GM12878 (cell line): ENCODE measurements at regions not wholly inside any gene's neighbourhood (a gene's known extent, or its start where the extent isn't known, plus 50 kb on each side); places are given as distances from the start of the nearest gene placed in this dataset.

Source experiments
- MXI1 ChIP-seq: fragments of 150-350 bp; IDR thresholded peaks from 2 replicates; pipeline ENCODE4 v1.6.1; 2011; ENCODE audit warnings: low read depth, mild to moderate bottlenecking, inconsistent platforms, low read length, improper control_type of control experiment
- MYC ChIP-seq: IDR thresholded peaks from 2 replicates; pipeline ENCODE4 v1.6.1; 2011; ENCODE audit warnings: mild to moderate bottlenecking, low read length, moderate library complexity, inconsistent platforms; ENCODE audit not compliant: insufficient read depth, insufficient replicate concordance, insufficient read length, severe bottlenecking
- NRF1 ChIP-seq: conservative IDR thresholded peaks from 2 replicates; pipeline ENCODE4 v1.6.1; 2011; ENCODE audit warnings: mild to moderate bottlenecking, low read depth, low read length, improper control_type of control experiment
- PAX8 ChIP-seq: fragments of 450-650 bp; IDR thresholded peaks from 2 replicates; pipeline ENCODE4 v1.6.1; 2017; ENCODE audit warnings: mild to moderate bottlenecking, moderate library complexity
- POLR2A ChIP-seq: IDR thresholded peaks from 2 replicates; pipeline ENCODE4 v1.6.1; 2011; ENCODE audit warnings: low read depth, mild to moderate bottlenecking, low read length
- POLR2AphosphoS2 ChIP-seq: IDR thresholded peaks from 2 replicates; pipeline ENCODE4 v1.6.1; 2011; ENCODE audit warnings: low read depth, mild to moderate bottlenecking, low read length, improper control_type of control experiment, moderate library complexity
- RAD21 ChIP-seq: IDR thresholded peaks from 2 replicates; pipeline ENCODE4 v1.6.1; 2011; ENCODE audit warnings: mild to moderate bottlenecking, low read depth, low read length, moderate library complexity; ENCODE audit not compliant: insufficient read depth
- SRF ChIP-seq, 2 experiments: IDR thresholded peaks; 2 replicates each; pipeline ENCODE4 v1.6.1; 2011; ENCODE audit warnings: low read depth in 2 of 2, low read length in 2 of 2, mild to moderate bottlenecking in 1 of 2, moderate library complexity in 1 of 2
- SUZ12 ChIP-seq: fragments of 200-600 bp; sonication (generic); IDR thresholded peaks from one replicate; pipeline ENCODE4 v1.6.1; 2018; ENCODE audit warnings: antibody characterized with exemption, mild to moderate bottlenecking; ENCODE audit not compliant: unreplicated experiment
- TARDBP ChIP-seq: IDR thresholded peaks from 2 replicates; pipeline ENCODE4 v1.6.1; 2016; ENCODE audit warnings: borderline replicate concordance
- USF2 ChIP-seq: IDR thresholded peaks from 2 replicates; pipeline ENCODE4 v1.6.1; 2011; ENCODE audit warnings: low read depth, low read length, improper control_type of control experiment, borderline replicate concordance
- TF ChIP-seq, protein P1 (sequence below): IDR thresholded peaks from 2 replicates; pipeline ENCODE4 v1.6.1; 2012; ENCODE audit warnings: low read depth, low read length, improper control_type of control experiment
- TF ChIP-seq, protein P2 (sequence below), 3 experiments: IDR thresholded peaks in 2 of 3; conservative IDR thresholded peaks in 1 of 3; 2 replicates each; pipeline ENCODE4 v1.5.1; 2011; ENCODE audit warnings: low read depth in 3 of 3, low read length in 3 of 3, mild to moderate bottlenecking in 3 of 3, control low read depth in 2 of 3, moderate library complexity in 2 of 3, inconsistent platforms in 1 of 3, mixed read lengths in 1 of 3; ENCODE audit not compliant: control insufficient read depth in 2 of 3, insufficient read depth in 1 of 3; ENCODE audit errors: extremely low read depth in 1 of 3
- TF ChIP-seq, protein P3 (sequence below): fragments of 450-650 bp; IDR thresholded peaks from 2 replicates; pipeline ENCODE4 v1.6.1; 2014; ENCODE audit warnings: mild to moderate bottlenecking

DNA sequence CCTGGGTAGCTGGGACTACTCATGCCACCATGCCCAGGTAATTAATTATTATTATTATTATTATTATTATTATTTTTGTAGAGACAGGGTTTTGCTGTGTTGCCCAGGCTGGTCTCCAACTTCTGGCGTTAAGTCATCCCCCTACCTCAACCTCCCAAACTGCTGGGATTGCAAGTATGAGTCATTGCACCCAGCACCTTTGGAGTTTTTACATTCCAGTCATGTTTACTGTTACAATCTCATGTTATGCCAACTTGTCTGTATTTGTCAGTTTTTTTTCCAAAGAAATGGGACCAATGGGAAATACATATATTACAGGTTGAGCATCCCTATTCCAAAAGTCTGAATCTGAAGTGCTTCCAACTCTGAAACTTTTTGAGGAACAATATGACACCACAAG lies 903.8 kb downstream of the SLC4A3 start:
- TF ChIP-seq PAX8, result no peak
- no peak for TF ChIP-seq POLR2A
- no peak for TF ChIP-seq RAD21
- no peak for TF ChIP-seq TARDBP
- TF ChIP-seq MXI1, result no peak
- TF ChIP-seq NRF1, result no peak
- TF ChIP-seq MYC, result no peak
- TF ChIP-seq USF2, result no peak
- no peak for TF ChIP-seq SUZ12
- TF ChIP-seq, protein P1, sequence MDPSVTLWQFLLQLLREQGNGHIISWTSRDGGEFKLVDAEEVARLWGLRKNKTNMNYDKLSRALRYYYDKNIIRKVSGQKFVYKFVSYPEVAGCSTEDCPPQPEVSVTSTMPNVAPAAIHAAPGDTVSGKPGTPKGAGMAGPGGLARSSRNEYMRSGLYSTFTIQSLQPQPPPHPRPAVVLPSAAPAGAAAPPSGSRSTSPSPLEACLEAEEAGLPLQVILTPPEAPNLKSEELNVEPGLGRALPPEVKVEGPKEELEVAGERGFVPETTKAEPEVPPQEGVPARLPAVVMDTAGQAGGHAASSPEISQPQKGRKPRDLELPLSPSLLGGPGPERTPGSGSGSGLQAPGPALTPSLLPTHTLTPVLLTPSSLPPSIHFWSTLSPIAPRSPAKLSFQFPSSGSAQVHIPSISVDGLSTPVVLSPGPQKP, result no peak
- TF ChIP-seq, protein P2, sequence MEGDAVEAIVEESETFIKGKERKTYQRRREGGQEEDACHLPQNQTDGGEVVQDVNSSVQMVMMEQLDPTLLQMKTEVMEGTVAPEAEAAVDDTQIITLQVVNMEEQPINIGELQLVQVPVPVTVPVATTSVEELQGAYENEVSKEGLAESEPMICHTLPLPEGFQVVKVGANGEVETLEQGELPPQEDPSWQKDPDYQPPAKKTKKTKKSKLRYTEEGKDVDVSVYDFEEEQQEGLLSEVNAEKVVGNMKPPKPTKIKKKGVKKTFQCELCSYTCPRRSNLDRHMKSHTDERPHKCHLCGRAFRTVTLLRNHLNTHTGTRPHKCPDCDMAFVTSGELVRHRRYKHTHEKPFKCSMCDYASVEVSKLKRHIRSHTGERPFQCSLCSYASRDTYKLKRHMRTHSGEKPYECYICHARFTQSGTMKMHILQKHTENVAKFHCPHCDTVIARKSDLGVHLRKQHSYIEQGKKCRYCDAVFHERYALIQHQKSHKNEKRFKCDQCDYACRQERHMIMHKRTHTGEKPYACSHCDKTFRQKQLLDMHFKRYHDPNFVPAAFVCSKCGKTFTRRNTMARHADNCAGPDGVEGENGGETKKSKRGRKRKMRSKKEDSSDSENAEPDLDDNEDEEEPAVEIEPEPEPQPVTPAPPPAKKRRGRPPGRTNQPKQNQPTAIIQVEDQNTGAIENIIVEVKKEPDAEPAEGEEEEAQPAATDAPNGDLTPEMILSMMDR (IDR thresholded peaks at IDR 0.05 in 2 of 3, conservative IDR thresholded peaks at IDR 0.05 in 1 of 3; ENCODE audit: control insufficient read depth in 2 of 3, extremely low read depth in 1 of 3, insufficient read depth in 1 of 3, low read depth in 3 of 3, low read length in 3 of 3), result no peak
- TF ChIP-seq, protein P3, sequence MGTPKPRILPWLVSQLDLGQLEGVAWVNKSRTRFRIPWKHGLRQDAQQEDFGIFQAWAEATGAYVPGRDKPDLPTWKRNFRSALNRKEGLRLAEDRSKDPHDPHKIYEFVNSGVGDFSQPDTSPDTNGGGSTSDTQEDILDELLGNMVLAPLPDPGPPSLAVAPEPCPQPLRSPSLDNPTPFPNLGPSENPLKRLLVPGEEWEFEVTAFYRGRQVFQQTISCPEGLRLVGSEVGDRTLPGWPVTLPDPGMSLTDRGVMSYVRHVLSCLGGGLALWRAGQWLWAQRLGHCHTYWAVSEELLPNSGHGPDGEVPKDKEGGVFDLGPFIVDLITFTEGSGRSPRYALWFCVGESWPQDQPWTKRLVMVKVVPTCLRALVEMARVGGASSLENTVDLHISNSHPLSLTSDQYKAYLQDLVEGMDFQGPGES, result no peak
- no peak for TF ChIP-seq SRF (IDR thresholded peaks at IDR 0.05; ENCODE audit: low read depth in 2 of 2, low read length in 2 of 2)
- no peak for TF ChIP-seq POLR2AphosphoS2
